Stomach (tissue), 4 donors: ENCODE measurements at regions not wholly inside any gene's neighbourhood (a gene's known extent, or its start where the extent isn't known, plus 50 kb on each side); places are given as distances from the start of the nearest gene placed in this dataset.

Experiments
- POLR2A ChIP-seq, 4 donors: fragments of 450-650 bp; IDR thresholded peaks; one replicate each; pipeline ENCODE4 v1.6.1; 2016; ENCODE audit warnings: antibody characterized with exemption in 4 of 4, control low read depth in 2 of 4, mild to moderate bottlenecking in 1 of 4, moderate library complexity in 1 of 4
- TF ChIP-seq, protein P1 (sequence below), 7 experiments: fragments of 450-650 bp in 4 of 7; fragments of 200-600 bp in 3 of 7; sonication (generic) in 3 of 7; IDR thresholded peaks; one replicate each; pipeline ENCODE4 v1.5.1; 2016 to 2019; ENCODE audit warnings: antibody characterized with exemption in 7 of 7, control low read depth in 2 of 7, mild to moderate bottlenecking in 1 of 7

DNA sequence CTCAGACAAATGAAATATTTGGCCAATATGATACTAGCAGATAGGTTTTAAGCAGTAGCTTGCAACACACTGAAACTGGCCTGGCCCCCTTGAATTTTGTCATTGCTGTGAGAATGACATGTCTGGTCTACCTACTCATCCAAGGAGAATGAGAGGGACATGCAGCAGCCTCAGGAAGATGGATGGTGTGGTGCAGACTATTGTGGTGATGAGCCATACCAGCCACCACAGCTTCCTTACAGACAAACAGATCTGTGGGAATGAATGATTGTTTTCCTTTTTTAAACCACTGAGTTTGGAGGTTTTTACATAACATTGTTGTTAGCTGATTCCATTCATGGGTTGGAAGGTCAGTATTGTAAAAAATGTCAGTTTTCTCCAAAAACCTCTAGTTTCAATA, 133.7 kb upstream of the POU1F1 start:
- TF ChIP-seq POLR2A (IDR thresholded peaks at IDR 0.05): no peak
- TF ChIP-seq, protein P1, sequence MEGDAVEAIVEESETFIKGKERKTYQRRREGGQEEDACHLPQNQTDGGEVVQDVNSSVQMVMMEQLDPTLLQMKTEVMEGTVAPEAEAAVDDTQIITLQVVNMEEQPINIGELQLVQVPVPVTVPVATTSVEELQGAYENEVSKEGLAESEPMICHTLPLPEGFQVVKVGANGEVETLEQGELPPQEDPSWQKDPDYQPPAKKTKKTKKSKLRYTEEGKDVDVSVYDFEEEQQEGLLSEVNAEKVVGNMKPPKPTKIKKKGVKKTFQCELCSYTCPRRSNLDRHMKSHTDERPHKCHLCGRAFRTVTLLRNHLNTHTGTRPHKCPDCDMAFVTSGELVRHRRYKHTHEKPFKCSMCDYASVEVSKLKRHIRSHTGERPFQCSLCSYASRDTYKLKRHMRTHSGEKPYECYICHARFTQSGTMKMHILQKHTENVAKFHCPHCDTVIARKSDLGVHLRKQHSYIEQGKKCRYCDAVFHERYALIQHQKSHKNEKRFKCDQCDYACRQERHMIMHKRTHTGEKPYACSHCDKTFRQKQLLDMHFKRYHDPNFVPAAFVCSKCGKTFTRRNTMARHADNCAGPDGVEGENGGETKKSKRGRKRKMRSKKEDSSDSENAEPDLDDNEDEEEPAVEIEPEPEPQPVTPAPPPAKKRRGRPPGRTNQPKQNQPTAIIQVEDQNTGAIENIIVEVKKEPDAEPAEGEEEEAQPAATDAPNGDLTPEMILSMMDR (IDR thresholded peaks at IDR 0.05): no peak
